CD4-positive, alpha-beta T cell treated with Interferon gamma for 1 hour (primary cell): ENCODE measurements at regions not wholly inside any gene's neighbourhood (a gene's known extent, or its start where the extent isn't known, plus 50 kb on each side); places are given as distances from the start of the nearest gene placed in this dataset.

ENCODE experiments used
- DNase-seq: peaks from one replicate; pipeline ENCODE4 v3.0.0-alpha.2; 2020

- DNase-seq, result no peak
These were observed 277.4 kb upstream of the PITX2 start for GRCh38 chr4:110900213-110900769.

GRCh38 chr4:110902500-110902899 is 279.6 kb upstream of the PITX2 start:
- DNase-seq, result no peak

- no peak for DNase-seq
These were observed 281.7 kb upstream of the PITX2 start for GRCh38 chr4:110904435-110905065.

- no peak for DNase-seq
These were observed 282.5 kb upstream of the PITX2 start for GRCh38 chr4:110905367-110905766.

- DNase-seq, result no peak
These were observed 285.0 kb upstream of the PITX2 start for GRCh38 chr4:110907801-110908313.

GRCh38 chr4:110914791-110915190 is 291.9 kb upstream of the PITX2 start:
- DNase-seq, result no peak

- no peak for DNase-seq
These were observed 292.4 kb upstream of the PITX2 start for GRCh38 chr4:110915301-110915700.

- no peak for DNase-seq
These were observed 293.6 kb upstream of the PITX2 start for GRCh38 chr4:110916505-110916904.

- no peak for DNase-seq
These were observed 295.0 kb upstream of the PITX2 start for GRCh38 chr4:110917835-110918234.

GRCh38 chr4:110920990-110921389 is 298.1 kb upstream of the PITX2 start:
- no peak for DNase-seq

- no peak for DNase-seq
These were observed 301.9 kb upstream of the PITX2 start for GRCh38 chr4:110924761-110925160.

- no peak for DNase-seq
These were observed 304.0 kb upstream of the PITX2 start for GRCh38 chr4:110926841-110927400.

GRCh38 chr4:110933341-110933740 is 310.5 kb upstream of the PITX2 start:
- no peak for DNase-seq

- DNase-seq, result no peak
These were observed 321.6 kb upstream of the PITX2 start for GRCh38 chr4:110944501-110944900.

- DNase-seq, result no peak
These were observed 322.7 kb upstream of the PITX2 start for GRCh38 chr4:110945600-110945999.

- no peak for DNase-seq
These were observed 326.7 kb upstream of the PITX2 start for GRCh38 chr4:110949542-110949941.

- DNase-seq, result no peak
These were observed 327.9 kb upstream of the PITX2 start for GRCh38 chr4:110950731-110951130.

- no peak for DNase-seq
These were observed 330.3 kb upstream of the PITX2 start for GRCh38 chr4:110953191-110953590.

- DNase-seq, result no peak
These were observed 331.0 kb upstream of the PITX2 start for GRCh38 chr4:110953898-110954297.

- no peak for DNase-seq
These were observed 332.9 kb upstream of the PITX2 start for GRCh38 chr4:110955748-110956147.

GRCh38 chr4:110959041-110959643 is 336.3 kb upstream of the PITX2 start:
- no peak for DNase-seq

- DNase-seq, result no peak
These were observed 338.2 kb upstream of the PITX2 start for GRCh38 chr4:110961066-110961465.

- no peak for DNase-seq
These were observed 339.7 kb upstream of the PITX2 start for GRCh38 chr4:110962616-110963015.

- DNase-seq, result no peak
These were observed 340.9 kb upstream of the PITX2 start for GRCh38 chr4:110963662-110964280.
